ENCODE measurements at regions not wholly inside any gene's neighbourhood (a gene's known extent, or its start where the extent isn't known, plus 50 kb on each side); places are given as distances from the start of the nearest gene placed in this dataset.

GRCh38 chr4:137968956-137969678 lies 273.0 kb downstream of the SLC7A11 start (continued):
- TF ChIP-seq RELA (CRISPR knock-in tag; IDR thresholded peaks at IDR 0.05; ENCODE audit: borderline replicate concordance) = no peak

GRCh38 chr4:137967480-137968190 lies 274.5 kb downstream of the SLC7A11 start:
- no peak overlapping the region for H3K4me3 Mint-ChIP-seq
- ATAC-seq = no peak
- no peak for DNase-seq (ENCODE audit: low spot score)
- no peaks in the 10 kb centered on the region for H3K27me3 Mint-ChIP-seq (ENCODE audit: low read depth)
- H3K27ac Mint-ChIP-seq = no peak overlapping the region
- peaks cover 8% of the 10 kb centered on the region for H3K4me1 Mint-ChIP-seq
- POLR2A ChIA-PET = no interaction called here
- peaks cover 9% of the 10 kb centered on the region; the same call in 1 of the 2 replicates for H3K36me3 Mint-ChIP-seq
- CTCF ChIA-PET = no interaction called here
- TF ChIP-seq ZSCAN18 (CRISPR knock-in tag; IDR thresholded peaks at IDR 0.05) = no peak
- no peak for TF ChIP-seq FOXK1 (CRISPR knock-in tag; IDR thresholded peaks at IDR 0.05)
- TF ChIP-seq FOXJ3 (CRISPR knock-in tag; IDR thresholded peaks at IDR 0.05; ENCODE audit: borderline replicate concordance) = no peak
- no peak for TF ChIP-seq OVOL2 (CRISPR knock-in tag; IDR thresholded peaks at IDR 0.05; ENCODE audit: borderline replicate concordance)
- TF ChIP-seq CTCF (IDR thresholded peaks at IDR 0.05) = no peak
- TF ChIP-seq RELA (CRISPR knock-in tag; IDR thresholded peaks at IDR 0.05; ENCODE audit: borderline replicate concordance) = no peak
- H3K9me3 Mint-ChIP-seq = peaks cover 12% of the 10 kb centered on the region

- no peak for ATAC-seq
- TF ChIP-seq AFF4 (CRISPR knock-in tag; IDR thresholded peaks at IDR 0.05; ENCODE audit: borderline replicate concordance) = no peak
- TF ChIP-seq NR2C2 (CRISPR knock-in tag; IDR thresholded peaks at IDR 0.05) = no peak
- TF ChIP-seq CREM (CRISPR knock-in tag; IDR thresholded peaks at IDR 0.05) = no peak
- TF ChIP-seq TEAD4 (CRISPR knock-in tag; IDR thresholded peaks at IDR 0.05) = no peak
- no peak for TF ChIP-seq ZNF671 (CRISPR knock-in tag; IDR thresholded peaks at IDR 0.05)
- TF ChIP-seq HMGXB4 (CRISPR knock-in tag; IDR thresholded peaks at IDR 0.05) = no peak
- no peak for TF ChIP-seq FOXJ3 (CRISPR knock-in tag; IDR thresholded peaks at IDR 0.05; ENCODE audit: borderline replicate concordance)
- TF ChIP-seq E2F5 (CRISPR knock-in tag; IDR thresholded peaks at IDR 0.05) = no peak
- no peak for TF ChIP-seq ZNF416 (CRISPR knock-in tag; IDR thresholded peaks at IDR 0.05)
- TF ChIP-seq USF2 (CRISPR knock-in tag; IDR thresholded peaks at IDR 0.05) = no peak
- no peak for TF ChIP-seq ELF4 (CRISPR knock-in tag; IDR thresholded peaks at IDR 0.05; ENCODE audit: low read depth)
These were observed 275.6 kb downstream of the SLC7A11 start for GRCh38 chr4:137966504-137966903.

More at GRCh38 chr4:137966504-137966903, 275.6 kb downstream of the SLC7A11 start:
- POLR2A ChIA-PET = no interaction called here
- Mint-ChIP-seq H3K27ac (no peak overlapping the region), H3K36me3 (peaks cover 9% of the 10 kb centered on the region; the same call in 1 of the 2 replicates), H3K4me3 (no peak overlapping the region), H3K27me3 (ENCODE audit: low read depth) (no peaks in the 10 kb centered on the region), H3K9me3 (peaks cover 12% of the 10 kb centered on the region), H3K4me1 (peaks cover 8% of the 10 kb centered on the region)
- CTCF ChIA-PET = interaction anchor here (1.0 kb wide), 1 partner anchor 146 kb away, joined by 4 read pairs; no protein-coding TSS in a partner anchor
- DNase-seq (ENCODE audit: low spot score) = no peak
